GM23338 (cell line): ENCODE measurements at regions not wholly inside any gene's neighbourhood (a gene's known extent, or its start where the extent isn't known, plus 50 kb on each side); places are given as distances from the start of the nearest gene placed in this dataset.

Experiments used
- EZH2 ChIP-seq: fragments of 200-600 bp; sonication (generic); IDR thresholded peaks from one replicate; pipeline ENCODE4 v1.8.0; 2017; ENCODE audit warnings: antibody characterized with exemption, mild to moderate bottlenecking, low read depth; ENCODE audit not compliant: unreplicated experiment
- POLR2AphosphoS5 ChIP-seq: IDR thresholded peaks from 2 replicates; pipeline ENCODE4 v1.6.1; 2016; ENCODE audit warnings: antibody characterized with exemption, low read depth
- STAT1 ChIP-seq: IDR thresholded peaks from one replicate; pipeline ENCODE4 v1.6.1; 2016; ENCODE audit warnings: antibody characterized with exemption; ENCODE audit not compliant: unreplicated experiment
- ZNF114 ChIP-seq: fragments of 250-450 bp; sonication (Bioruptor Pico); IDR thresholded peaks from 2 replicates; pipeline ENCODE4 v1.5.0; 2020; ENCODE audit warnings: mild to moderate bottlenecking, moderate library complexity
- TF ChIP-seq, protein P1 (sequence below): IDR thresholded peaks from one replicate; pipeline ENCODE4 v1.6.1; 2018; ENCODE audit warnings: antibody characterized with exemption; ENCODE audit not compliant: unreplicated experiment
- TF ChIP-seq, protein P2 (sequence below), 2 experiments: fragments of 200-600 bp in 1 of 2; sonication (generic) in 1 of 2; conservative IDR thresholded peaks; 2 replicates each; pipeline versions ENCODE4 v1.5.1 to v1.6.1; 2016 to 2017; ENCODE audit warnings: antibody characterized with exemption in 2 of 2, low read depth in 2 of 2, mild to moderate bottlenecking in 2 of 2, moderate library complexity in 1 of 2

DNA sequence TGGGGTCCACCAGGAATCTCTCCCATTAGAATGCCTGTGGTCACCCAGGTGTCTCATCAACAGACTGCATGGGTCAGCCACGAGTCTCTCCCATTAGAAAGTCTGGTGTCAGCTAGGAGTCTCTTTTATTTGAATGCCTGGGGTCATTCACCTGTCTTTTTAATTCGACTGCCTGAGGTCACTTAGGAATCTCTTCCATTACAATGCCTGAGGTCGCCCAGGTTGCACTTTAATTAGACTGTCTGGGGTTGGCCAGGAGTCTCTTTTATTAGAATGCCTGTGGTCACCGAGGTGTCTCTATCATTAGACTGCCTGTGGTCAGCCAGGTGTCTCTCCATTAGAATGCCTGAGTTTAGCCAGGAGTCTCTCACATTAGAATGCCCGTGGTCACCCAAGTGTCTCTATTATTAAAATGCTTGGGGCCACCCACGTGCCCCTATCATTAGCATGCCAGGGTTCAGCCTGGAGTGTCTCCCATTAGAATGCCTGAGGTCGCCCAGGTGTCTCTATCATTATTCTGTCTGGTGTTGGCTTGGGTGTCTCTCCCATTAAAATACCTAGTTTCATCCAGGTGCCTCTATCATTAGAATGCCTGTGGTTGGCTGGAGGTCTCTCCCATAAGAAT lies 1474.3 kb downstream of the UQCRFS1 start:
- TF ChIP-seq, protein P1, sequence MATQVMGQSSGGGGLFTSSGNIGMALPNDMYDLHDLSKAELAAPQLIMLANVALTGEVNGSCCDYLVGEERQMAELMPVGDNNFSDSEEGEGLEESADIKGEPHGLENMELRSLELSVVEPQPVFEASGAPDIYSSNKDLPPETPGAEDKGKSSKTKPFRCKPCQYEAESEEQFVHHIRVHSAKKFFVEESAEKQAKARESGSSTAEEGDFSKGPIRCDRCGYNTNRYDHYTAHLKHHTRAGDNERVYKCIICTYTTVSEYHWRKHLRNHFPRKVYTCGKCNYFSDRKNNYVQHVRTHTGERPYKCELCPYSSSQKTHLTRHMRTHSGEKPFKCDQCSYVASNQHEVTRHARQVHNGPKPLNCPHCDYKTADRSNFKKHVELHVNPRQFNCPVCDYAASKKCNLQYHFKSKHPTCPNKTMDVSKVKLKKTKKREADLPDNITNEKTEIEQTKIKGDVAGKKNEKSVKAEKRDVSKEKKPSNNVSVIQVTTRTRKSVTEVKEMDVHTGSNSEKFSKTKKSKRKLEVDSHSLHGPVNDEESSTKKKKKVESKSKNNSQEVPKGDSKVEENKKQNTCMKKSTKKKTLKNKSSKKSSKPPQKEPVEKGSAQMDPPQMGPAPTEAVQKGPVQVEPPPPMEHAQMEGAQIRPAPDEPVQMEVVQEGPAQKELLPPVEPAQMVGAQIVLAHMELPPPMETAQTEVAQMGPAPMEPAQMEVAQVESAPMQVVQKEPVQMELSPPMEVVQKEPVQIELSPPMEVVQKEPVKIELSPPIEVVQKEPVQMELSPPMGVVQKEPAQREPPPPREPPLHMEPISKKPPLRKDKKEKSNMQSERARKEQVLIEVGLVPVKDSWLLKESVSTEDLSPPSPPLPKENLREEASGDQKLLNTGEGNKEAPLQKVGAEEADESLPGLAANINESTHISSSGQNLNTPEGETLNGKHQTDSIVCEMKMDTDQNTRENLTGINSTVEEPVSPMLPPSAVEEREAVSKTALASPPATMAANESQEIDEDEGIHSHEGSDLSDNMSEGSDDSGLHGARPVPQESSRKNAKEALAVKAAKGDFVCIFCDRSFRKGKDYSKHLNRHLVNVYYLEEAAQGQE: no peak
- TF ChIP-seq ZNF114 (CRISPR knock-in tag) (no peak), POLR2AphosphoS5 (no peak), STAT1 (no peak), EZH2 (no peak)
- TF ChIP-seq, protein P2, sequence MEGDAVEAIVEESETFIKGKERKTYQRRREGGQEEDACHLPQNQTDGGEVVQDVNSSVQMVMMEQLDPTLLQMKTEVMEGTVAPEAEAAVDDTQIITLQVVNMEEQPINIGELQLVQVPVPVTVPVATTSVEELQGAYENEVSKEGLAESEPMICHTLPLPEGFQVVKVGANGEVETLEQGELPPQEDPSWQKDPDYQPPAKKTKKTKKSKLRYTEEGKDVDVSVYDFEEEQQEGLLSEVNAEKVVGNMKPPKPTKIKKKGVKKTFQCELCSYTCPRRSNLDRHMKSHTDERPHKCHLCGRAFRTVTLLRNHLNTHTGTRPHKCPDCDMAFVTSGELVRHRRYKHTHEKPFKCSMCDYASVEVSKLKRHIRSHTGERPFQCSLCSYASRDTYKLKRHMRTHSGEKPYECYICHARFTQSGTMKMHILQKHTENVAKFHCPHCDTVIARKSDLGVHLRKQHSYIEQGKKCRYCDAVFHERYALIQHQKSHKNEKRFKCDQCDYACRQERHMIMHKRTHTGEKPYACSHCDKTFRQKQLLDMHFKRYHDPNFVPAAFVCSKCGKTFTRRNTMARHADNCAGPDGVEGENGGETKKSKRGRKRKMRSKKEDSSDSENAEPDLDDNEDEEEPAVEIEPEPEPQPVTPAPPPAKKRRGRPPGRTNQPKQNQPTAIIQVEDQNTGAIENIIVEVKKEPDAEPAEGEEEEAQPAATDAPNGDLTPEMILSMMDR (conservative IDR thresholded peaks at IDR 0.05; ENCODE audit: low read depth in 2 of 2): no peak
